Activated CD4-positive, alpha-beta memory T cell treated with anti-CD3 and anti-CD28 coated beads, Interleukin-2, amount 10 ng/mL, durations not matched to agents 7 days and 5 days (primary cell): ENCODE measurements at regions not wholly inside any gene's neighbourhood (a gene's known extent, or its start where the extent isn't known, plus 50 kb on each side); places are given as distances from the start of the nearest gene placed in this dataset.

Experiments used
- CTCF ChIA-PET: fragments of 350-600 bp; sonication (Branson Sonifier 250); formaldehyde crosslinking; loops from one replicate; lab custom pipeline; 2021; ENCODE audit warnings: antibody characterized with exemption, inconsistent platforms; lab: Charles Lee
- POLR2A ChIA-PET: fragments of 350-600 bp; sonication (Branson Sonifier 250); formaldehyde crosslinking; loops from one replicate; lab custom pipeline; 2021; ENCODE audit warnings: antibody characterized with exemption; lab: Charles Lee
- DNase-seq: peaks from one replicate; pipeline ENCODE4 v3.0.0-alpha.2; 2020
- H3K27ac Mint-ChIP-seq: one replicate; pipeline ENCODE4 v1.8.0; 2021; ENCODE audit warnings: mild to moderate bottlenecking, mixed read lengths
- H3K27me3 Mint-ChIP-seq: one replicate; pipeline ENCODE4 v1.8.0; 2021; ENCODE audit warnings: mixed read lengths
- H3K36me3 Mint-ChIP-seq: one replicate; pipeline ENCODE4 v1.8.0; 2021; ENCODE audit warnings: low read depth, mixed read lengths
- H3K4me1 Mint-ChIP-seq: one replicate; pipeline ENCODE4 v1.8.0; 2021; ENCODE audit warnings: mixed read lengths
- H3K4me3 Mint-ChIP-seq: one replicate; pipeline ENCODE4 v1.8.0; 2021; ENCODE audit warnings: mild to moderate bottlenecking, mixed read lengths
- H3K9me3 Mint-ChIP-seq: one replicate; pipeline ENCODE4 v1.8.0; 2021; ENCODE audit warnings: mixed read lengths

GRCh38 chr2:136645236-136645828 is 120.0 kb upstream of the THSD7B start:
- CTCF ChIA-PET: no interaction called here
- POLR2A ChIA-PET: no interaction called here
- H3K27ac Mint-ChIP-seq: no peak overlapping the region
- no peak overlapping the region for H3K4me3 Mint-ChIP-seq
- no peak for DNase-seq
- no peaks in the 10 kb centered on the region for H3K27me3 Mint-ChIP-seq
- H3K4me1 Mint-ChIP-seq: no peaks in the 10 kb centered on the region
- no peaks in the 10 kb centered on the region for H3K9me3 Mint-ChIP-seq
- H3K36me3 Mint-ChIP-seq: no peaks in the 10 kb centered on the region

GRCh38 chr2:136639651-136640050 is 125.7 kb upstream of the THSD7B start:
- ChIA-PET POLR2A (no interaction called here), CTCF (no interaction called here)
- Mint-ChIP-seq H3K27me3 (no peaks in the 10 kb centered on the region), H3K4me1 (no peaks in the 10 kb centered on the region), H3K4me3 (no peak overlapping the region), H3K36me3 (no peaks in the 10 kb centered on the region), H3K9me3 (no peaks in the 10 kb centered on the region), H3K27ac (no peak overlapping the region)
- DNase-seq: no peak

- ChIA-PET POLR2A (no interaction called here), CTCF (no interaction called here)
- Mint-ChIP-seq H3K27me3 (no peaks in the 10 kb centered on the region), H3K27ac (no peak overlapping the region), H3K4me3 (no peak overlapping the region), H3K36me3 (no peaks in the 10 kb centered on the region), H3K9me3 (no peaks in the 10 kb centered on the region), H3K4me1 (no peaks in the 10 kb centered on the region)
- no peak for DNase-seq
These were observed 127.2 kb upstream of the THSD7B start for GRCh38 chr2:136638193-136638592.

- Mint-ChIP-seq H3K9me3 (no peaks in the 10 kb centered on the region), H3K4me3 (no peak overlapping the region), H3K27me3 (no peaks in the 10 kb centered on the region), H3K4me1 (no peaks in the 10 kb centered on the region), H3K36me3 (no peaks in the 10 kb centered on the region), H3K27ac (no peak overlapping the region)
- ChIA-PET POLR2A (no interaction called here), CTCF (no interaction called here)
- no peak for DNase-seq
These were observed 127.9 kb upstream of the THSD7B start for GRCh38 chr2:136637402-136637801.

- no peak overlapping the region for H3K27ac Mint-ChIP-seq
- DNase-seq: no peak
- POLR2A ChIA-PET: no interaction called here
These were observed 136.9 kb upstream of the THSD7B start for GRCh38 chr2:136628490-136628889.

GRCh38 chr2:136613096-136613495 is 152.2 kb upstream of the THSD7B start:
- CTCF ChIA-PET: no interaction called here
- POLR2A ChIA-PET: no interaction called here
- no peak for DNase-seq
- Mint-ChIP-seq H3K36me3 (no peaks in the 10 kb centered on the region), H3K27me3 (no peaks in the 10 kb centered on the region), H3K27ac (no peak overlapping the region), H3K4me3 (no peak overlapping the region), H3K9me3 (no peaks in the 10 kb centered on the region), H3K4me1 (no peaks in the 10 kb centered on the region)

More at GRCh38 chr2:136628490-136628889, 136.9 kb upstream of the THSD7B start:
- H3K36me3 Mint-ChIP-seq: no peaks in the 10 kb centered on the region
- no peaks in the 10 kb centered on the region for H3K4me1 Mint-ChIP-seq
- H3K4me3 Mint-ChIP-seq: no peak overlapping the region
- H3K27me3 Mint-ChIP-seq: peaks cover 4% of the 10 kb centered on the region
- CTCF ChIA-PET: no interaction called here
- no peaks in the 10 kb centered on the region for H3K9me3 Mint-ChIP-seq

- no peaks in the 10 kb centered on the region for H3K4me1 Mint-ChIP-seq
- H3K27ac Mint-ChIP-seq: no peak overlapping the region
- no peak overlapping the region for H3K4me3 Mint-ChIP-seq
- CTCF ChIA-PET: no interaction called here
- DNase-seq: no peak
- POLR2A ChIA-PET: no interaction called here
- H3K36me3 Mint-ChIP-seq: no peaks in the 10 kb centered on the region
- H3K9me3 Mint-ChIP-seq: no peaks in the 10 kb centered on the region
- H3K27me3 Mint-ChIP-seq: no peaks in the 10 kb centered on the region
These were observed 153.3 kb upstream of the THSD7B start for GRCh38 chr2:136612079-136612478.

GRCh38 chr2:136611451-136611850 is 153.9 kb upstream of the THSD7B start:
- no peak overlapping the region for H3K4me3 Mint-ChIP-seq
- H3K4me1 Mint-ChIP-seq: no peaks in the 10 kb centered on the region
- H3K9me3 Mint-ChIP-seq: no peaks in the 10 kb centered on the region
- ChIA-PET POLR2A (no interaction called here), CTCF (no interaction called here)
- DNase-seq: no peak
- no peak overlapping the region for H3K27ac Mint-ChIP-seq
- H3K27me3 Mint-ChIP-seq: no peaks in the 10 kb centered on the region
- H3K36me3 Mint-ChIP-seq: no peaks in the 10 kb centered on the region

GRCh38 chr2:136582628-136583205 is 182.6 kb upstream of the THSD7B start:
- DNase-seq: peak; percentile 18
- Mint-ChIP-seq H3K4me3 (no peak overlapping the region), H3K4me1 (no peaks in the 10 kb centered on the region), H3K27ac (no peak overlapping the region), H3K36me3 (no peaks in the 10 kb centered on the region), H3K9me3 (no peaks in the 10 kb centered on the region), H3K27me3 (no peaks in the 10 kb centered on the region)
- ChIA-PET CTCF (no interaction called here), POLR2A (no interaction called here)

- Mint-ChIP-seq H3K4me3 (no peak overlapping the region), H3K36me3 (no peaks in the 10 kb centered on the region), H3K27ac (no peak overlapping the region), H3K9me3 (no peaks in the 10 kb centered on the region), H3K4me1 (no peaks in the 10 kb centered on the region), H3K27me3 (no peaks in the 10 kb centered on the region)
- no peak for DNase-seq
- CTCF ChIA-PET: no interaction called here
- POLR2A ChIA-PET: no interaction called here
These were observed 193.0 kb upstream of the THSD7B start for GRCh38 chr2:136572335-136572734.

- H3K27me3 Mint-ChIP-seq: peaks cover 4% of the 10 kb centered on the region
- POLR2A ChIA-PET: no interaction called here
These were observed 208.1 kb upstream of the THSD7B start for GRCh38 chr2:136557203-136557602.

GRCh38 chr2:136550181-136550580 is 215.2 kb upstream of the THSD7B start:
- ChIA-PET CTCF (no interaction called here), POLR2A (no interaction called here)
- no peak overlapping the region for H3K4me3 Mint-ChIP-seq
- DNase-seq: no peak
- no peaks in the 10 kb centered on the region for H3K36me3 Mint-ChIP-seq
- no peaks in the 10 kb centered on the region for H3K9me3 Mint-ChIP-seq
- no peaks in the 10 kb centered on the region for H3K27me3 Mint-ChIP-seq
- H3K4me1 Mint-ChIP-seq: no peaks in the 10 kb centered on the region
- no peak overlapping the region for H3K27ac Mint-ChIP-seq

More at GRCh38 chr2:136557203-136557602, 208.1 kb upstream of the THSD7B start:
- no peak overlapping the region for H3K4me3 Mint-ChIP-seq
- H3K9me3 Mint-ChIP-seq: no peaks in the 10 kb centered on the region
- H3K27ac Mint-ChIP-seq: no peak overlapping the region
- DNase-seq: no peak
- no peaks in the 10 kb centered on the region for H3K36me3 Mint-ChIP-seq
- CTCF ChIA-PET: interaction anchor here (1.0 kb wide), 1 partner anchor 10 kb away, joined by 4 read pairs; no protein-coding TSS in a partner anchor
- no peaks in the 10 kb centered on the region for H3K4me1 Mint-ChIP-seq

- Mint-ChIP-seq H3K27ac (no peak overlapping the region), H3K27me3 (no peaks in the 10 kb centered on the region), H3K4me3 (no peak overlapping the region), H3K36me3 (no peaks in the 10 kb centered on the region), H3K9me3 (no peaks in the 10 kb centered on the region), H3K4me1 (no peaks in the 10 kb centered on the region)
- POLR2A ChIA-PET: no interaction called here
- DNase-seq: no peak
- CTCF ChIA-PET: no interaction called here
These were observed 226.0 kb upstream of the THSD7B start for GRCh38 chr2:136539355-136539754.

GRCh38 chr2:136538489-136538888 is 226.9 kb upstream of the THSD7B start:
- H3K9me3 Mint-ChIP-seq: no peaks in the 10 kb centered on the region
- ChIA-PET POLR2A (no interaction called here), CTCF (no interaction called here)
- no peaks in the 10 kb centered on the region for H3K4me1 Mint-ChIP-seq
- no peak overlapping the region for H3K4me3 Mint-ChIP-seq
- no peak overlapping the region for H3K27ac Mint-ChIP-seq
- no peak for DNase-seq
- H3K27me3 Mint-ChIP-seq: no peaks in the 10 kb centered on the region
- H3K36me3 Mint-ChIP-seq: no peaks in the 10 kb centered on the region
